OCI-M1 (cell line): ENCODE measurements at regions not wholly inside any gene's neighbourhood (a gene's known extent, or its start where the extent isn't known, plus 50 kb on each side); places are given as distances from the start of the nearest gene placed in this dataset.
A peak's percentile ranks its signal among the peaks of the same experiment; 100 is the strongest.

ENCODE experiments used
- DNase-seq: peaks from one replicate; lab custom pipeline; 2025; lab: John Stamatoyannopoulos, UW

DNA sequence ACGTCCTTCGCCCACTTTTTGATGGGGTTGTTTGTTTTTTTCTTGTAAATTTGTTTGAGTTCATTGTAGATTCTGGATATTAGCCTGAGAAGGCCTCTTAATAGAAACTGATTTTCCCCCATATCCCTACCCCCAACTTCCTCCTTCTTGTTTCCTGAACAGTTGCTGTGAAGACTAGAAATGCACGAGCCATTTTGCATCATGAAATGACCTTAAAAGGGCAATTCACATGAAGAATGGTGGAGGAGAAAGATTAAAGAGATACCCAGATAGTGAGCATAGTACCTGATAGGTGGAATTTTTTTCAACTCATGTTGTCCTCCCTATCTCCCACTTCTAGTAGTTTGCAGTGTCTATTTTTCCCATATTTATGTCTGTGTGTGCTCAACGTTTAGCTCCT, 55.2 kb upstream of the KCNH8 start:
- DNase-seq = no peak

DNA sequence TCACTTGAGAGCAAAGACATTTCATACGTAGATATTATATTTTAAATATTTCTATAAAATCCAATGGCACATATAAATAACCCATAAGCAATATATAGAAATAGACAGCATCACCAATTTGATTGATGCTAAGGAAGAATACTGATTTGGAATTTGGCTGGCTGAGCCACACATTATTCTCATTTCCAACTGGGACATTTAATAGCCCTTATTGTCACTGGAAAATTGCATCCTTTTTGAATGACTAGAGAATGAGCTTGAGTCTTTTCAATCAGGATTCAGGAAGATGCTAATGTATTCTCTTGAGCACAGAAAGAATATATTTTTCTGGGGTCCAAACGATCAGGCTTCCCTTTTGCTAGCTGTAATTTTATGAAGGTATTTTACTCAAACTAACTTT, 70.9 kb upstream of the KCNH8 start:
- no peak for DNase-seq

DNA sequence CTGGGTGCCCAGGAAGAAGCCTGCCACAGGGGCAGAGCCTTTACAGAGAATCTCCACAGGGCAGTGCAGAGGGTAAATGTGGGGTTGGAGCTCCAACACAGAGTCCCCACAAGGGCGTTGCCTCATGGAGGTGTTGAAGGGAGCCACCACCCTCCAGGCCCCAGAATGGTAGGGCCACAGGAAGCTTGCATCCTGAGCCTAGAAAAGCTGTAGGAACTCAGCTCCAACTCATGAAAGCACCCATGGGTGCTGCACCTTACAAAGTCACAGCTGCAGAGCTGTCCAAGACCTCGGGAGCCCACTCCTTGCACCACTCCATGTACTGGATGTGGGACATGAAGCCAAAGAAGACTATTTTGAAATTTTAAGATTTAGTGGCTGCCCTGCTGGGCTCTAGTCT, 73.3 kb upstream of the KCNH8 start:
- DNase-seq = no peak

DNA sequence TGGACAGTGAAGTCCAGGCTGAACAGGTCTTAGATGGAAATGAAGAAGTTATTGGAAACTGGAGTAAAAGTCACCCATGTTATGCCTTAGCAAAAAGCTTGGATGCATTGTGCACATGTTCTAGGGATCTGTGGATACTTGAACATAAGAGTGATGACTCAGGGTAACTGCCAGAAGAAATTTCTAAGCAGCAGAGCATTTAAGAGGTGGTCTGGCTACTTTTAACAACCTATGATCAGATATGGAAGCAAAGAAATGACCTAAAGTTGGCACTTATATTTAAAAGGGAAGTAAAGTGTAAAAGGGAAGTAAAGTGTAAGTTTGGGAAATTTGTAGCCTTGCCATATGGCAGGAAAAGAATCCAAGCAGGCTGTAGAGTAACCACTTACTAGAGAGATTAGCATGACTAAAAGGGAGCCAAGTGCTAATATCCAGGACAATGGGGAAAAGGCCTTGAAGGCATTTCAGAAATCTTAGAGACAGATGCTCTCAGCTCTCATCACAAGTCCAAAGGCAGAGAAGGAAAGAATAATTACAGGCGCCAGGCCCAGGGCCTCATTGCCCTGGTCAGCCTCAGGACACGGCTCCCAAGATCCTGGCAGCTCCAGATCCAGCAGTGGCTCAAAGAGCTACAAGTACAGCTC, 73.9 kb upstream of the KCNH8 start:
- peak; percentile 9 for DNase-seq

DNA sequence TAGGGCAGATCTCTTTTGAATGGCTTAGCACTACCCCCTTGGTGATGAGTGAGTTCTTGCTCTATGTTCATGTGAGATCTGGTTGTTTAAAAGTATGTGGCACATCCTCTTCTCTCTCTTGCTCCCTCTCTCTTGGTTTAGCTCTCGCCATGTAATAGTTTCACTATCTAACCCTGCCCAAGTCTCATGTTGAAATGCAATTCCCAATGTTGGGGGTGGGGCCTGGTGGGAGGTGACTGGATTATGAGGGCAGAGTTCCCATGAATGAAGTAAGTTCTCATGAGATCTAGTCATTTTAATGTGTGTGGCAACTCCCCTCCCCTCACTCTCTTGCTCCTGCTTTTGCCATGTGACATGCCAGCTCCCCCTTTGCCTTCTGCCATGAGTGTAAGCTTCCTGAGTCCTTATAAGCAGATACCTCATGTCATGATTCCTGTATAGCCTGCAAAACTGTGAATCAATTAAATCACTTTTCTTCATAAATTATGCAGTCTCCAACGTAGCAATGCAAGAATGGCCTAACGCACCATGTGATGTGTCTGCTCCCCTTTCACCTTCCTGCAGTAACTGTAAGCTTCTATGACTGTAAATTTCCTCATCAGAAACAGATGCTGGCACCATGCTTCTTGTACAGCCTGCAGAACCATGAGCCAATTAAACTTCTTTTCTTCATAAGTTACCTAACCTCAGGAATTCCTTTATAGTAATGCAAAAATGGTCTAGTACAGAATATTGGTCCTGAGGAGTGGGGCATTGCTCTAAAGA, 74.8 kb upstream of the KCNH8 start:
- DNase-seq = no peak

DNA sequence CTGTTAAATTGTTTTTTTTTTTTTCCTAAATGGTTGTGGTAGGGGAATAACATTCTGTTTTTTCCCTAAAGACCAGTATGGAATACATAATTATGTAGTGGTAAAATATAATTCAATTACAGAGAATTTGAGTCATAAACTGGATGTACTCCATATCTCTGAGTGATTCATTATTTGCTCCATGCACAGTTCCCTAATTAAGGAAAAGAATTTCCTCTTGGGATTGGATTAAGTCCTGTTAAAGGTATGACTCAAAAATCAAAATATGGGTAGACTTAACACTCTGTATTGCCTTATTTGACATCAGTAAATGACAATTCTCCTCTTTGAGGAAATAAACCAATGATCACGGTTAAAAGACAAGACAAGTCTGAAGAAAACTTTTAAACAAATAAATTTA, 78.0 kb upstream of the KCNH8 start:
- no peak for DNase-seq

DNA sequence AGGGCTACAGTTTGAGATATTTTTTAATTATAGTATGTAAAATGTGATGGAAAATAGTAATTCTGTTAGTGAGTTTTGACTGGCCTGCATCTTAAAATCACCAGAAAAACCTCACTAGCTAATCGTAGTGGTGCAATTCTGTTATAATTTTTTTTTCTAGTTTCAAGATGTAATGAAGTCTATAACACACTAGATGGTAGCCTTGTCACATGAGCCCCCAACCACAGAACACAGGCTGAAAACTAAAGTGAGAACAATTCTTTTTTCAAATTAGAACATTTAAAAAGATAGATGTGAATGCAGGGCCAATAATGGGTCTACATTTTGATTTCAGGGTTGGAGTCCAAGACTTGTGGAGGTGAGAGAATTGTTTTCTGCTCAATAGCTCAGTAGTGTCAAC, 83.3 kb upstream of the KCNH8 start:
- DNase-seq = peak; percentile 36

DNA sequence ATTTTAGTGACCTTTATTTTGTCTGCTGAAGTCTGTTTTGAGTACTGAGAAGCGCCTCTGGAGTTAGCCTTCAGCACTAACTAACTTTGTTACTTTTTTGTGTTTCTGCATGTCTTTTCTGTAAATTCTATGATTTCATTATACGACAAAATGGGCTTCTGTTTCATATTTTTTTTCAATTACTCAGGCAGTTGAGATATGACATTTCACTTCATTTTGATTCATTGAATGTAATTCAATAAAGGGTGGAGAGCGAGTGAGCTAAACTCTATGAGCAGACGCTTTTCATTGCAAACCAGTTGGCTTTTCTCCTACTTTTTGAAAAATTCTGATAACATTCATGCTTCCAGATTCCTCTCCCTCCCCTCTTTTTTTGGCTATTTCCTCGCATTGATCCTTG, 84.4 kb upstream of the KCNH8 start:
- no peak for DNase-seq

DNA sequence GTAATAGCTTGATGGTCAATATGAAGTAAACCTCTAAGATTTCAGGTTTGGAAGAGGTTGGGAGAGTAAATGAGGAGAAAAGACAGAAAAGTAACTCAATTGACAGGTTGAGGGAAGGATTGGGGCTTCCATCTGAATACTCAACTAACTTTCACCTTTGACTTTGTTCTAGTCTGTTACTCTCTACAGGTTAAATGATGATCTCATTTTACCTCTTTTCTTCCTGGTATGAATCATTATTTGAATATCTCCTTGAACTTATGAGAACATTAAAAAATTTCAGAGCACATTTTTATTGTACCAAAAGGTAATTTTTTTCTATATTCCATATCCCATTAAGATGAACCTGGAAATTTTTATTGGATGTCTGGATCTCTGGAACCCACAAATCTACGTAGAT, 87.9 kb upstream of the KCNH8 start:
- DNase-seq = no peak

DNA sequence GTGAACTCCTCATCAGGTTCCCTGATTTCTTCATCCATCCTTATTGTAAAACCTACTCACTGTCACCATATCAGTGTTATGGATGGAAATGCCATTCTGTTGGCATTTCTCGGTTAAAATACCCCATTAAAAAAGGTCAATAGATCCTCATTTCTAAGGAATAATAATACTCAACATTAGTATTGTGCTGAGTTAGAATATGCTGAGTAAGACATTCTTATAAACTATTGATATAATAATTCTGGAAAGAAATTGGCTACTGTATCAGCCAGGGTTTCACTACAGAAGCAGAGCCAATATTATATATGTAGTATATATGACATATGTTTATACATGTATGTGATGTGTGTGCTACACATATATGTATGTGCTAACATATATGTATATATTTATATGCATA, 95.4 kb upstream of the KCNH8 start:
- no peak for DNase-seq

DNA sequence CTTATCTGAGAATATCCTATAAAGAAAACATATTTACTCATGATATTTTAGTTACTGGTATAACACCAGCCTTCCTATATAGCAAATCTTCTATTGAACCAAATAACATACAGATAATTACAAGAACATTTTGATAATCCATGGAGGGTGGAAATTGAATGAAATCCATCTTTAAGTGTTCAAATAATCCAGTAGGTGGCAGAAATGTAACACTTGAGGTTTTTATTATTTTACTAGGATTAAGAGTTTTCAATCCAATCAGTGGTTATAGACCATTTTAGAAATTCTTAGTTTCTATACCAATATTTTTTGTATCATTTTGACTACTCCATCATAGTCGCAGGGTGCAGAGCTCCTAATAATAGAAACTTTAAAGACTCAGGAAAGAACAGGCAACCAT, 101.9 kb upstream of the KCNH8 start:
- peak; percentile 22 for DNase-seq

DNA sequence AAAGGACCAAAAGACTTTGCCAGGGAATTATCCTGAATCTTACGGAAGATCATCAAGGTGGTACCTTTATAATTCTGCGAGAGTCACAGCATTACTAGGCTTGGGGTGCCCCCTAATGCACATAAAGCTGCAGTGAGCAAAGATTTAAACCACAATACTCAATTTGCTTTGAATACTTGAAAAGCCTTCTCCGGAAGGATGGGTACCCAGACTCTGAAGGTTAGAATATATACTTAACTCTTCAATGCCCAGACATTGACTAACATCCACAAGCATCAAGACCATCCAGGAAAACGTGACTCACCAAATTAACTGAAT, 117.8 kb upstream of the KCNH8 start:
- DNase-seq = no peak

DNA sequence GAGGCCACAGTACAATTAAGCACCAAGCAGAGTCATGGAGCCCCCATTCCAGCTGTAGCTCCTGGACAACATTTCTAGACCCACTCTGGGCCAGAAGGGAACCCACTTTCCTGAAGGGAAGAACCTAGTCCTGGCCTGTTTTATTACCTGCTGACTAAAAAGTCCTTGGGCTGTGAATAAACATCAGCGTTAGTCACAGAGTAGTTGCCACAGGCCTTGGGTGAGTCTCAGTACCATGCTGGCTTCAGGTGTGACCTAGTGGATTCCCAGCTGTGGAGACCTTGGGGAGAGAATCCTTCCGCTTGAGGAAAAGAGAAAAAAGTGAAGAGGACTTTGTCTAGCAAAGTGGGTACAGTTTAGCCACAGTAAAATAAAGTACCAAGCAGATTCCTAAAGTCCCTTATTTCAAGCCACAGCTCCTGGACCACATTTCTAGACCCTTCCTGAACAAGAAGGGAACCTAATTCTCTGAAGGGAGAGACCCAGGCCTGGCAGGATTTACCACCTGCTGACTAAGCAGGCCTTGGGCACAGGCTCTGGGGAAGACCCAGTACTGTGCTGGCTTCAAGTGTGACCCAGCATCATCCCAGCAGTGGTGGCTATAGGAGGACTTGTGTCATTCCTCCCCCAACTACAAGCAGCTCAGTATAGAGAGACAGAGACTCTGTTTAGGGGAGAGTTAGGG, 118.3 kb upstream of the KCNH8 start:
- no peak for DNase-seq

DNA sequence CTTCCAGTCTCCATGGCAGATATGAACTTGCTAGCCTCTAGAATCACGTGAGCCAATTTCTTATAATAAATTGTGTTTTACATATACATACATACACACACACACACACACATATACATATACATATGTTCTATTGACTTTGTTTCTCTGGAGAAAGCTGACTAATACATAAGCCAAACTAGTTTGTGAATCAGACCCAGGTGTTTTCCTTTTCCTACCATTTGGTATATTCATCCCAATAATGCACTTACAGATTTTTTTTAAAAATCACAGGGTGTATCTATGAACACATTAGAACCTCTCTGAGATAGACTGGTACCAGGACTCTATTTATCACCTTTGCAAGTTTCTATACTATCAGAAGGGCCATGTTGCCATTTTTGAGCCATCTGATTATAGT, 122.9 kb upstream of the KCNH8 start:
- no peak for DNase-seq

DNA sequence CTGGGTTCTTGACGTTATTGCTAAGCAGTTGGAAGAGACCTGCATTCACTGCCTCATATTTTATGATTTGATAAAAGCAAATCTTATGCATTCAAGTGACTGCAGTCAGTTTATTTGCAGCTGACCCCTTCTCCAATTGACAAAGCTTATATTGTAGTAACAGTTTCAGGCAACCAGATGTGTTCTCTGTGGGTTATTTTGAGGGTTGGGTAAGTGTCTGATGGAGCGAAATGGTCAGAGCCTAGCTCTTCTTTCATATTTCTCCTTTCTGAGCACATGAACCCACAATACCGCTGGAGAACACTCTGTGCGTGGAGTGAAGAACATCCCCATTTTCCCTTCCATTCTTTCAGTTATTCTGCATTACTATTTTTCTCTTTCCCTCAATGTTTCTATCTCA, 125.8 kb upstream of the KCNH8 start:
- no peak for DNase-seq

DNA sequence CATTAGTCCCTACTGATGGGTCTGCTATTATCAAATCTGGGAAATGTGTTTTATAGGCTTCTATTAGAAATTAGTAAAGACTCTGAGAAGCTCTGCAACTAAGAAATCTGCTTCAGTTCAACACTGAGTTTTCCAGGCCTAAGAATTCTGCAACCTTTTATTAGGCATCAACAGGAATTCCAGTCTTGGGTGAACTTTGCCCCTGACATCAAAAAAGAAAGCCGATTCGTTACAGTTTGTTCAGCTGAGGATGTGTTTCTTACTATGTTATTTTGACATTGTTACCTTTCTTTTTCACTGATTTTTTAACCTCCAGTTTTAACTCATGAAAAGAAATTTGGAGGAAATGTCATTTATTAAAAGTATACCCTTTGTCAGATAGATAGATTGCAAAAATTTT, 131.5 kb upstream of the KCNH8 start:
- DNase-seq = no peak

DNA sequence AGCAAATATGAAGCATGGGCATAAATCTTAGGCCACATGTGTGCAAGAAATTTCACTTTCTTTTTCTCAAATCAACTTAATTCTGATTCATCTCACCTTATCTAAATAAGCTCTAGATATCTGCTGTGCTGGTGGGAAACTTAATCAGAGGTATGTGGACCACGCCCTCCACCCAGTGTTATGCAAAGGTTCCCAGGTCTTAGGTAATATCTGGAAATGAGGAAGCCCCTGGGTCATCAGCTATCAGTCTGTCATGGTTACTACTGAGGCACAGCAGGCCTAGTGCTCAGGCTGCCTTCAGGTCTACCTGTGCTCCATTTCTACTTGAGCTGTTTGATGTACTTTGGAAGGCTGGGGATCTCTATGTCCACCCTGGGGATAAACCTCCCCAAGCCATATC, 134.4 kb upstream of the KCNH8 start:
- no peak for DNase-seq

DNA sequence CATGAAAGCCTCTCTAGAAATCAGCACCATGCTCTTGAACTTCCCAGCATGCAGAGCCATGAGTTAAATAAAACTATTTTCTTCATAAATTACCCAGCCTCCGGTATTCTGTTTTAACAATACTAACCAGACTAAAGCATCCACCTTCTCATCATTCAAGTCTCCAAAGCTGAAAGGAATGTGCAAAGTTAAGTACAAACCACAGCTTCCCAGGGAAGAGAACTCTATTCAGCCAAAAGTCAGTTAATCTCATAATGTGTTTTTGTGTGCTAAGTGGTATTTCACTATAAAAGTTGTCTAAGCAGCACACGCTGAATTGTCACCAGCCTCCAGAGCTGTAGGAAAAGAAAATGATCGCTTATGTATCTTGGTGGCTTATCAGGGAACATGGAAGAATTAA, 135.5 kb upstream of the KCNH8 start:
- DNase-seq = no peak

DNA sequence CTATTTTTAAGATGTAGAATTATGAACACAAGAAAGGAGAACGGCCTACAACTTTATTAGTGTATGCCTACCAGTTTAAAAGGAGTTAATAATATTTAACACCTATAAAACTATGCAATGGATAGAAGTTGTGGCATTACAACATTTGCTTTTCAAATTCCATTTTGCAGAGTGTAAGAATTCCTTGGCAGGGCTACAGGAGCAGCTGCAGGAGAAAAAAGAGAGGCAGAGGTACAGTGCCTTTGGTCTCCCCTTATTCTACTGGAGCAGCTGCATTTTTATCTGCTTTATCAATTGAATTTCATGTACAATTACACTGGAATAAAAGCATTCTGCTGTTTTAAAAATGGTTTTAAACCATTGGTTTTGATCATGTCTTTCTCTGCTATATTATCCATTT, 145.7 kb upstream of the KCNH8 start:
- no peak for DNase-seq

DNA sequence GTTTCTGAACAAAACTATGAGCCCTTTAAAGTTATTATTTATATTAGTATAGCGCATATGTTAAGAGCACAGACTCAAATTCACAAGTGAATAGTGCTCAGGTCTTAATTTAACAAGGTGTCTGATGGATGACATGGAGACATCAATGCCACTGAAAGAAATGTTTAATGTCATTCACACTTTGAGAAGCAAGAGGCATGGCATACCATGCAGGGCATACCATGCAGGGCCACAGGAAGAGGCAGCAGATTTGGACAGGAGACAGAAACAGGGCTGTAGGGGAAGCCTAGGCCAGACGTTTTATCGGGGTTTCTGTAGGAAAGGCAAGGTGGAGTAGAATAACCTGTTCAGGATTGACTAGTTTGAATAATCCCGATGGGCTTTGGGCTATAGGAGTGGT, 150.2 kb upstream of the KCNH8 start:
- DNase-seq = no peak

DNA sequence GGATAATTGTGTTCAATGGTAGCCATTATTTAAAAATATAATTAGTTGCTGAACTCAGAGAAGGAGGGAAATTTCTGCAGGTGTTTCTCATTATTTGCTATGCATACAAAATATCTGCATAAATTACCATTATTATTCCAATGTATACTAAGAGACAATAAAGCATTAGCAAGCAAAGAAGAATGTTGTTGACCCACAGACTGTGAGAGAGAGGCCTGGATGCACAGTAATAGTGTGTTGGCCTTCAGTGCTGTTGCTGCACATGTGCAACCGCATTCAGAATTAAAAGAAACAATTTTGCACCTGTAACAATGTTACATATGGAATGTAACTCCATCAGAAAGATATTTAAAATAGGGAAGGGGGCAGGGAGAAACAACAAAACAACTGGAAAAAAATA, 155.6 kb upstream of the KCNH8 start:
- no peak for DNase-seq

DNA sequence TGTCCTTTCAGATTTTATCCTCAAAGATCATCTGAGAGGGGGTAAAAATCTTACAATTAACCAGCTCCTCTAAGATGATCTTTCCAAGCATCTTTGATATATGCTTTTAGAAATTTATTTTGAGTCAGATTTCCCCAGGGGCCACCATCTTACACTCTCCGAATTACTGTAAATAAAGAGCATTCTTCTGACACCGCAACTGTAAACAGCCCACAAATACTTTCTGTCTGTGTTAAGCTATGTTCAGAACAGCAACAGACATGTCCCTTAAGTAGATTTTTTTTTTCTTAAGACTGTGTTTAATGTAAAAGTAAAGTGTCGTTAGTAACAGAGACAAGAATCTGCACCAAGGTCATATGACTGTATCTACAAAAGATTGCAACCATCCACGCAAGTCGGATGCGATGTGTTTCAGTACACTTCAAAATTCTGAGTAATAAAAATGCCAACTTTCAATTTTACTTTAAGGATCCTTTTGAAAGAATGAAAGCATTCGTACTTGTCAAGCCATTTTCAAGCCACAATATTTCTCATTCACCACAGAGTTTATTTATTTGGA, 159.0 kb upstream of the KCNH8 start:
- no peak for DNase-seq

DNA sequence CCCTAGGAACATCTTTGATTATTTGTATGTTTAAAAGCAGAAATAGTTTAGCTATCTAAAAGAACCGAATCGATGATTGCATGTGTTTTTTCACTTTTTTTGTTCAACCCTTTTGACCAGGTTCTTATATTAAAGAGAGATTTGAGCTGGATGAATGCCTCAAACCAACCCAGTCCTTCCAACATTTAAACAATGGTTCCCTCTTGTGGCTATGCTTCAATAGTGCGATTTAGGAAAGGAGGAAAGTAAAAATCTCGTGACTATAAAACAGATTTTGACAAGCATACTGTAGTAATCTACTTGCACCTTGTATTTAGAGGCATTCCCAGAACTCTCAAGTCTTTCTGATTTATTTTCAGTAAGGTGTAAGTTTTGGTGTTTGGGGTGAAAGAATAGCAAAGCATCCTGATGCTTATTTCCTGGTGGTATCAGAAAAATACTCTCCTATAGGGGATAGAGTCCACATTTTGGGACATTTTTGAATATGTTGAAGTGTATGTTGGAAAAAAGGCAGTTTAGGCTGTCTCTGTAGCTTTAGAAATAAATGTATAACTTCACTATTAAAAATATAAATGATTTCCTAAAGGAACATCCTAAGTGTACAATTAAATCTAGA, 159.6 kb upstream of the KCNH8 start:
- DNase-seq = peak; percentile 55
